Liver (tissue), 8 donors: ENCODE measurements at regions not wholly inside any gene's neighbourhood (a gene's known extent, or its start where the extent isn't known, plus 50 kb on each side); places are given as distances from the start of the nearest gene placed in this dataset.

ENCODE experiments used
- DNase-seq: peaks from one replicate; pipeline ENCODE4 v3.0.0-alpha.2; 2017; ENCODE audit warnings: low spot score
- H3K27ac ChIP-seq, 2 donors: one replicate each; pipeline ENCODE4 v1.7.0; 2013; ENCODE audit warnings: inconsistent platforms in 2 of 2, low read length in 2 of 2, control low read depth in 1 of 2, low read depth in 1 of 2, mild to moderate bottlenecking in 1 of 2
- H3K27me3 ChIP-seq, 4 donors: one replicate each; pipeline versions ENCODE4 v1.6.1 to v1.7.0; 2013; ENCODE audit warnings: low read length in 3 of 4, inconsistent platforms in 1 of 4, mild to moderate bottlenecking in 1 of 4, moderate library complexity in 1 of 4; ENCODE audit not compliant: control insufficient read depth in 4 of 4, insufficient read depth in 4 of 4
- H3K36me3 ChIP-seq, 4 donors: one replicate each; pipeline versions ENCODE4 v1.6.1 to v1.7.0; 2013; ENCODE audit warnings: low read length in 3 of 4, mild to moderate bottlenecking in 3 of 4, low read depth in 1 of 4, moderate library complexity in 1 of 4; ENCODE audit not compliant: control insufficient read depth in 4 of 4, insufficient read depth in 3 of 4
- H3K4me1 ChIP-seq, 4 donors: one replicate each; pipeline versions ENCODE4 v1.6.1 to v1.7.0; 2013; ENCODE audit warnings: low read length in 3 of 4, mild to moderate bottlenecking in 3 of 4, moderate library complexity in 1 of 4; ENCODE audit not compliant: control insufficient read depth in 4 of 4, insufficient read depth in 4 of 4
- H3K4me3 ChIP-seq, 3 donors: one replicate each; pipeline versions ENCODE4 v1.6.1 to v1.7.0; 2013; ENCODE audit warnings: low read length in 3 of 3, control low read depth in 1 of 3, low read depth in 1 of 3, mild to moderate bottlenecking in 1 of 3
- H3K9ac ChIP-seq, 2 donors: one replicate each; pipeline ENCODE4 v1.7.0; 2013; ENCODE audit warnings: low read length in 2 of 2, mild to moderate bottlenecking in 2 of 2, moderate library complexity in 2 of 2, control low read depth in 1 of 2, low read depth in 1 of 2
- H3K9me3 ChIP-seq, 4 donors: one replicate each; pipeline versions ENCODE4 v1.6.1 to v1.7.0; 2013; ENCODE audit warnings: low read length in 3 of 4; ENCODE audit not compliant: control insufficient read depth in 4 of 4
- FOXA1 ChIP-seq: IDR thresholded peaks from 2 replicates; pipeline ENCODE4 v1.6.1; 2016; ENCODE audit warnings: antibody characterized with exemption
- FOXA2 ChIP-seq: IDR thresholded peaks from 2 replicates; pipeline ENCODE4 v1.6.1; 2016; ENCODE audit warnings: antibody characterized with exemption
- GABPA ChIP-seq, 2 donors: IDR thresholded peaks in 1 of 2; conservative IDR thresholded peaks in 1 of 2; 2 replicates each; pipeline ENCODE4 v1.6.1; 2016; ENCODE audit warnings: antibody characterized with exemption in 2 of 2, mild to moderate bottlenecking in 1 of 2, moderate library complexity in 1 of 2
- HNF4A ChIP-seq, 2 donors: conservative IDR thresholded peaks; 2 replicates each; pipeline ENCODE4 v1.6.1; 2016; ENCODE audit warnings: antibody characterized with exemption in 2 of 2, mild to moderate bottlenecking in 2 of 2
- HNF4G ChIP-seq: IDR thresholded peaks from 2 replicates; pipeline ENCODE4 v1.6.1; 2016; ENCODE audit warnings: antibody characterized with exemption
- JUND ChIP-seq, 2 donors: IDR thresholded peaks; 2 replicates each; pipeline ENCODE4 v1.6.1; 2016; ENCODE audit warnings: antibody characterized with exemption in 2 of 2
- NR2F2 ChIP-seq: IDR thresholded peaks from 2 replicates; pipeline ENCODE4 v1.6.1; 2016; ENCODE audit warnings: antibody characterized with exemption
- RAD21 ChIP-seq, 2 donors: IDR thresholded peaks; 2 replicates each; pipeline ENCODE4 v1.6.1; 2016; ENCODE audit warnings: antibody characterized with exemption in 2 of 2, mild to moderate bottlenecking in 2 of 2
- REST ChIP-seq: IDR thresholded peaks from 2 replicates; pipeline ENCODE4 v1.6.1; 2016; ENCODE audit warnings: antibody characterized with exemption, mild to moderate bottlenecking
- RXRA ChIP-seq, 2 donors: IDR thresholded peaks; 2 replicates each; pipeline ENCODE4 v1.6.1; 2017 to 2018; ENCODE audit warnings: antibody characterized with exemption in 2 of 2, mild to moderate bottlenecking in 1 of 2
- SP1 ChIP-seq: IDR thresholded peaks from 2 replicates; pipeline ENCODE4 v1.6.1; 2018; ENCODE audit warnings: antibody characterized with exemption, mild to moderate bottlenecking
- TAF1 ChIP-seq: conservative IDR thresholded peaks from 2 replicates; pipeline ENCODE4 v1.6.1; 2016; ENCODE audit warnings: antibody characterized with exemption, mild to moderate bottlenecking
- YY1 ChIP-seq: IDR thresholded peaks from 2 replicates; pipeline ENCODE4 v1.6.1; 2016; ENCODE audit warnings: antibody characterized with exemption, mild to moderate bottlenecking
- WGBS: extraction: QIAGEN DNeasy Blood & Tissue Kit; methylation state at CpG from one replicate; pipeline ENCODE4 v1.1.7; 2013; 5-methylcytosine and 5-hydroxymethylcytosine counted together
- TF ChIP-seq, protein P1 (sequence below): fragments of 150-350 bp; IDR thresholded peaks from 2 replicates; pipeline ENCODE4 v1.5.1; 2017; ENCODE audit warnings: improper control_type of control experiment, low read depth, low read length; ENCODE audit not compliant: missing input control
- TF ChIP-seq, protein P2 (sequence below): IDR thresholded peaks from 2 replicates; pipeline ENCODE4 v1.6.1; 2016; ENCODE audit warnings: antibody characterized with exemption
- TF ChIP-seq, protein P3 (sequence below): IDR thresholded peaks from 2 replicates; pipeline ENCODE4 v1.6.1; 2016; ENCODE audit warnings: antibody characterized with exemption
- donor health status: healthy.
- donor health status: healthy.
- donor health status: healthy.
- donor health status: healthy.
- donor health status: healthy.

- TF ChIP-seq FOXA1: peak; percentile 48
- peak in 1 of 2 donors; percentile 20 for TF ChIP-seq RAD21 (IDR thresholded peaks at IDR 0.05)
- peak; percentile 45 for TF ChIP-seq NR2F2
- TF ChIP-seq, protein P1, sequence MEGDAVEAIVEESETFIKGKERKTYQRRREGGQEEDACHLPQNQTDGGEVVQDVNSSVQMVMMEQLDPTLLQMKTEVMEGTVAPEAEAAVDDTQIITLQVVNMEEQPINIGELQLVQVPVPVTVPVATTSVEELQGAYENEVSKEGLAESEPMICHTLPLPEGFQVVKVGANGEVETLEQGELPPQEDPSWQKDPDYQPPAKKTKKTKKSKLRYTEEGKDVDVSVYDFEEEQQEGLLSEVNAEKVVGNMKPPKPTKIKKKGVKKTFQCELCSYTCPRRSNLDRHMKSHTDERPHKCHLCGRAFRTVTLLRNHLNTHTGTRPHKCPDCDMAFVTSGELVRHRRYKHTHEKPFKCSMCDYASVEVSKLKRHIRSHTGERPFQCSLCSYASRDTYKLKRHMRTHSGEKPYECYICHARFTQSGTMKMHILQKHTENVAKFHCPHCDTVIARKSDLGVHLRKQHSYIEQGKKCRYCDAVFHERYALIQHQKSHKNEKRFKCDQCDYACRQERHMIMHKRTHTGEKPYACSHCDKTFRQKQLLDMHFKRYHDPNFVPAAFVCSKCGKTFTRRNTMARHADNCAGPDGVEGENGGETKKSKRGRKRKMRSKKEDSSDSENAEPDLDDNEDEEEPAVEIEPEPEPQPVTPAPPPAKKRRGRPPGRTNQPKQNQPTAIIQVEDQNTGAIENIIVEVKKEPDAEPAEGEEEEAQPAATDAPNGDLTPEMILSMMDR: no peak
- TF ChIP-seq GABPA (IDR thresholded peaks at IDR 0.05 in 1 of 2, conservative IDR thresholded peaks at IDR 0.05 in 1 of 2): no peak
- TF ChIP-seq HNF4G: no peak
- TF ChIP-seq FOXA2: peak; percentile 61
These were observed 189.5 kb downstream of the LURAP1L start (continued) for GRCh38 chr9:12964271-12964670.

DNA sequence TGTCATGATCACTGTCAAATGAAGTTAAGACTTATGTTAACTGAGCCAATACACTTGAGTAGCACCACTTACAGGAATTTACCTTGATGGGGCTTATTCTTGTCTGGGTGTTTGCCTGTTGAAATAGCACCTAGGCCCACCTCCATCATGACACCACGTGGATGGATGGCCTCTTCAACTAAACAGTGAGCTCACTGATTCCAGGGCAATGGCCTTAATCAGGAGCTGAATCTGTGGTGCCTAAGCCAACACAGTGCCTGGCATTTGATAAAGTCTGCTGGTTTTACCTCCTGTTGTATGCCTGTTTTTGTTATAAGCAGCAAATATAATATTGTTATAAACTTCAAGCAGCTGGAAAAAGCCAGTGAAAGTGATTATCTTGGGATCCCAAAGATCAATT, 190.5 kb downstream of the LURAP1L start:
- TF ChIP-seq HNF4A (conservative IDR thresholded peaks at IDR 0.05) (peak in 1 of 2 donors; percentile 34), RXRA (IDR thresholded peaks at IDR 0.05) (peak; percentile 18 to 72), NR2F2 (no peak), JUND (IDR thresholded peaks at IDR 0.05) (no peak)
- TF ChIP-seq, protein P2, sequence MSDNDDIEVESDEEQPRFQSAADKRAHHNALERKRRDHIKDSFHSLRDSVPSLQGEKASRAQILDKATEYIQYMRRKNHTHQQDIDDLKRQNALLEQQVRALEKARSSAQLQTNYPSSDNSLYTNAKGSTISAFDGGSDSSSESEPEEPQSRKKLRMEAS: peak; percentile 27
- 27% methylated on average over 1 of the region's 1 CpG for WGBS
- no peak for DNase-seq
- no peaks in the 10 kb centered on the region for H3K36me3 ChIP-seq
- H3K27ac ChIP-seq: peak overlapping the region; percentile 7 to 78
- no peak overlapping the region for H3K9ac ChIP-seq
- H3K27me3 ChIP-seq: no peaks in the 10 kb centered on the region
- no peaks in the 10 kb centered on the region for H3K9me3 ChIP-seq
- no peak overlapping the region for H3K4me3 ChIP-seq
- H3K4me1 ChIP-seq: peaks cover 0 to 12% (median 1%) of the 10 kb centered on the region in 4 donors

- no peak overlapping the region for H3K9ac ChIP-seq
- no peak for TF ChIP-seq TAF1
- no peak for TF ChIP-seq SP1
- TF ChIP-seq, protein P3, sequence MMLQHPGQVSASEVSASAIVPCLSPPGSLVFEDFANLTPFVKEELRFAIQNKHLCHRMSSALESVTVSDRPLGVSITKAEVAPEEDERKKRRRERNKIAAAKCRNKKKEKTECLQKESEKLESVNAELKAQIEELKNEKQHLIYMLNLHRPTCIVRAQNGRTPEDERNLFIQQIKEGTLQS: no peak
- no peak for TF ChIP-seq REST
- no peak for TF ChIP-seq FOXA2
- TF ChIP-seq GABPA (IDR thresholded peaks at IDR 0.05 in 1 of 2, conservative IDR thresholded peaks at IDR 0.05 in 1 of 2): no peak
- no peak for TF ChIP-seq HNF4A (conservative IDR thresholded peaks at IDR 0.05)
- no peak for TF ChIP-seq JUND (IDR thresholded peaks at IDR 0.05)
- TF ChIP-seq, protein P2: no peak
- no peak for TF ChIP-seq RAD21 (IDR thresholded peaks at IDR 0.05)
- no peak for TF ChIP-seq YY1
- TF ChIP-seq NR2F2: no peak
- TF ChIP-seq HNF4G: no peak
- no peak for TF ChIP-seq RXRA (IDR thresholded peaks at IDR 0.05)
- no peaks in the 10 kb centered on the region for H3K27me3 ChIP-seq
- H3K36me3 ChIP-seq: no peaks in the 10 kb centered on the region
- H3K27ac ChIP-seq: no peak overlapping the region
- no peak overlapping the region for H3K4me3 ChIP-seq
- H3K4me1 ChIP-seq: peaks cover 0 to 16% (median 4%) of the 10 kb centered on the region in 4 donors
- H3K9me3 ChIP-seq: no peaks in the 10 kb centered on the region
- 85% methylated on average over 6 of the region's 6 CpGs for WGBS
- no peak for DNase-seq
These were observed 193.3 kb downstream of the LURAP1L start for GRCh38 chr9:12968093-12968492.
